GM23248 (cell line): ENCODE measurements at regions not wholly inside any gene's neighbourhood (a gene's known extent, or its start where the extent isn't known, plus 50 kb on each side); places are given as distances from the start of the nearest gene placed in this dataset.

Experiments
- EZH2 ChIP-seq: fragments of 200-600 bp; sonication (generic); IDR thresholded peaks from 2 replicates; pipeline ENCODE4 v1.6.1; 2018; ENCODE audit warnings: antibody characterized with exemption, mild to moderate bottlenecking; ENCODE audit not compliant: insufficient read depth, poor library complexity, severe bottlenecking
- EZH2phosphoT487 ChIP-seq: fragments of 200-600 bp; sonication (generic); IDR thresholded peaks from 2 replicates; pipeline ENCODE4 v1.6.1; 2018; ENCODE audit warnings: antibody characterized with exemption, moderate library complexity, mild to moderate bottlenecking, low read depth; ENCODE audit not compliant: insufficient read depth

DNA sequence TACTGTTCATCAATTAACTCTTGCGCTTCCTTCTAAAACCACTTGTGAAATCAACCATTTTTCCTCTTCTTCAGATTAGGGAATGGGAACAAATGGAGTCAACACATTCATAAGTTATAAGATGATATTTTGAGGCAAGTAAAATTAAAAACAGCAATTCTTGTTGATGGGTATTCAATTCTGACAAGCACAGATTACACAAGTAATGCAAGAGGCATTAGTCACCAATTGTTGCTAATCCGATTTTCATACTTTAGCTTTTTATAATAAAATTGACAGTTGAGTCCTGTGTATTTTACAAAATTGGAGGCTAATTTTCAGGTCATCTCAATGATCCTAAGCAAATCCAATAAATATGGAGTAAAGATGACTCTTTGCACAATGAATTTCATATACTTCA lies 918.4 kb upstream of the SOX9 start:
- TF ChIP-seq EZH2 (no peak), EZH2phosphoT487 (no peak)
